Putamen (tissue), 1 donor: ENCODE measurements at regions not wholly inside any gene's neighbourhood (a gene's known extent, or its start where the extent isn't known, plus 50 kb on each side); places are given as distances from the start of the nearest gene placed in this dataset.

Experiments used
- DNase-seq: peaks from one replicate; pipeline ENCODE4 v3.0.0-alpha.2; 2016; ENCODE audit warnings: low spot score

DNA sequence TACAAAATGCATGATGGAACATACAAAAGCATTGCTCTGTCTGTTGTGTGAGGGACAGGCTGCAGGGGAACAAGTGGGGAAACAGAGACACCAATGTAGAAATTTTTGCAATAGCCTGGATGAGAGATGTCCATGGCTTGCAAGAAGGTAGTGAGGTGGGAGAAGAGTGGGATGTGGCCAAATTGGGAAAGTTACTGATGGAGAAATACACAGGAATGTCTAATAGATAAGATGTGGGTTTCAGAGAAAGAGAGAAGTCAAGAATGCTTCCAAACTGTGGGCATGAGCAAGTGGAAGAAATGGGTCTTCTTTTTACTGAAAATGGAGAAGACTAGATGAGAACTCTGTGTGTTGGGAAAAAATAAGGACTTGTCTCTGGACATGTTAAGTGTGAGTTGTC is 592.7 kb downstream of the TNS3 start:
- no peak for DNase-seq

- no peak for DNase-seq
These were observed 599.0 kb downstream of the TNS3 start for GRCh38 chr7:46982928-46983327.

- DNase-seq, result no peak
These were observed 602.5 kb downstream of the TNS3 start for GRCh38 chr7:46979439-46979838.

GRCh38 chr7:46975493-46975892 is 606.4 kb downstream of the TNS3 start:
- no peak for DNase-seq

DNA sequence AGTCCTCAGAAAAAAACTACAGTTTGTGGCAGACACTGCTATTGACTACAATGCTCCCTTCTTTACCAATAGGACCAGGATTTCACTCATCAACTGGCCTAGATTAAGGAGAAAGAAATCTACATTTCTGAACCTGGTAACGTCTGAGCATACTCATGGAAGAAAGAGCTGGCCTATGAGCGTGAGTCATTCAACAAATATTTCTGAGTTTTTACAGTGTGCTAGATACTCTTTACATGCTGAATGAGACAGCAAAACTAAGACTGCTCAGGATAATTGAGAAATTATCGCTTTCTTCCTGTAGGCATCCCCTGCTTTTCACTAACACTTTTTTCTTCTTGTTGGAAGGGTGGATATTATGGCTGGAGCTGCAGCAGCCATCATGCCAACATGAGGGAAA is 609.7 kb downstream of the TNS3 start:
- DNase-seq, result no peak

- no peak for DNase-seq
These were observed 611.4 kb downstream of the TNS3 start for GRCh38 chr7:46970476-46970875.

GRCh38 chr7:46970131-46970430 is 611.8 kb downstream of the TNS3 start:
- DNase-seq, result peak; percentile 7

- no peak for DNase-seq
These were observed 612.4 kb downstream of the TNS3 start for GRCh38 chr7:46969303-46970130.

DNA sequence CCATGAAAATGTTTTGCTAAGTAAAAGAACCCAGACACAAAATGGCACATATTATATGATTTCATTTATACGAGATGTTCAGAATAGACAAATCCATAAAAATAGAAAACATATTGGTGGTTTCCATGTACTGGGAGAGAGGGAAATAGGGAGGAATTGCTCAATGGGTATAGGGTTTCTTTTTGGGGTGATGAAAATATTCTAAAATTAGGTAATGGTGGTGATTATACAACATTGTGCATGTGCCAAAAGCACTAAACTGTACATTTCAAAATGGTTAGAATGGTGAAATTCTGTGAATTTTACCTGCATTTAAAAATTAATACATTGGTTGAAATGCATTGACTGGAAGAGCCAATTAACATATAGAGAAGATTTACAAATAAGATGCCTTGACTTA is 613.9 kb downstream of the TNS3 start:
- no peak for DNase-seq

DNA sequence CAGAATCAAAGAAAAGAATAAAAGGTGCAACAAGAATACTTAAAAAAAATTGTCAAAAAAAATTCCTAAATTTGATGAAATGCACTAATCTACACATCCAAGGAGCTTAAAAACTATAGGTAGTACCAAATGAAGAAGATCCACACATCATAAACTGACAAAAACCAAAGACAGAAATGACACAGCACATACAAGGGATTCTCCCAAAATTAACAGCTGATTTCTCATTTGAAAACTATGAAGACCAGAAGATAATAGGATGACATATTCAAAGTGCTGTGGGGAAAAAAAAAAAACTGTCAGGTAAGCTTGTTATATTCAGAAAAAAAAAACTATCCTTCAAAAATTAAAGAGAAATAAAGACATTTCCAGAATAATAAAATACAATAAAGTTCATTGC is 618.2 kb downstream of the TNS3 start:
- no peak for DNase-seq

DNA sequence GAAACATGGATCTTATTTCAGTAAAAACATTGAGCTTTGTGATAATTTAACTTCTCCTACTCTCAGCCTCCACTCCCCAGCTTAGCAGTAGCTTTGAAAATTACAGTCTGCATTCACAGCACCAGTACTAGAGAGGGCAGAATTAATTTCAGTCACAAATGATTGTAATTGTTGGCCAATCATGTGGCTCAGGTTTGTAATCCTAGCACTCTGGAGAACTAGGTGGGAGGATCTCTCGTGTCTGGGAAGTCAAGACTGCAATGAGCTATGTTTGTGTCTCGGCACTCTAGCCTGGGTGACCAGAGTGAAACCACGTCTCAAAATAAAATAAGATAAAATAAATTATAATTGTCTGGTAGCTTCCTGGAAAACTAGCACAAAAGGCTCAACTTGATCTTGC is 620.9 kb downstream of the TNS3 start:
- no peak for DNase-seq

DNA sequence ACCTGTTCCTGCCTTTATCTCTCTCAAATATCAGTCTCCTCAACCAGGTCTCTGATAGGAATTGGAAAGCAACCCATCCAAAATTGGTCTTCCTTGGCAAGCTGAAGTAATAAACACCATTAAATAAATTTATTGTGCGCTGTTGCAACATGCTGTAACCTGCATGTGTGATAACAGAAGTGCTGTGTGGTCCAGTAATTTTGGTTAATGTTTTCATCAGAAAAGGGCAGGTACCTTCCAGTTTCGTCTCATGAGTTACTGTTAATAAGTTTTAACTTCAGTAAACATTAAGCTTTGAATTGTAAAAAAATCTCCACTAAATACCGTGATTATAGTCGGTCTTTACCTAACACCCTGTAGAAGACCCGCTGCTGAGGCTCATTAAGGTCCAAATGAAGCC is 624.7 kb downstream of the TNS3 start:
- no peak for DNase-seq

- no peak for DNase-seq
These were observed 626.4 kb downstream of the TNS3 start for GRCh38 chr7:46955531-46955930.

- no peak for DNase-seq
These were observed 627.7 kb downstream of the TNS3 start for GRCh38 chr7:46954181-46954580.

DNA sequence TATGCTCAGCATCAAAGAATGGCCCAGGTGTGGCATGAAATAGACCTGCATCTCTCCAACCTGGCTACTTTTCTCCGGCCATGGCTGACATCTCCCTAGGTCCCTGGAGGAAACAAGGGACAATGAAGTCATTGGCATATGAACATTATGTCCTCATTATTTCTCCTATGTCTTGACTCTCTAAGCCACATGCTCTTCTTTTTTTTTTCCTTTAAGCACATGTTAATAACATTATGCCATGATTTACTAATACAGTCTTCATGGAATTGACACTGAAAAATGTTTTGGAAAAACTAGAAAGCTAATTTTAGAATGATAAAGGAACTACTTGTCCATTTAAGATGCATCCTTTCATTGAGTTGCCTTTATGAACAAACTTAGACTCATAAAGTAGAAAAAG is 628.9 kb downstream of the TNS3 start:
- no peak for DNase-seq

- no peak for DNase-seq
These were observed 632.5 kb downstream of the TNS3 start for GRCh38 chr7:46949270-46949931.

DNA sequence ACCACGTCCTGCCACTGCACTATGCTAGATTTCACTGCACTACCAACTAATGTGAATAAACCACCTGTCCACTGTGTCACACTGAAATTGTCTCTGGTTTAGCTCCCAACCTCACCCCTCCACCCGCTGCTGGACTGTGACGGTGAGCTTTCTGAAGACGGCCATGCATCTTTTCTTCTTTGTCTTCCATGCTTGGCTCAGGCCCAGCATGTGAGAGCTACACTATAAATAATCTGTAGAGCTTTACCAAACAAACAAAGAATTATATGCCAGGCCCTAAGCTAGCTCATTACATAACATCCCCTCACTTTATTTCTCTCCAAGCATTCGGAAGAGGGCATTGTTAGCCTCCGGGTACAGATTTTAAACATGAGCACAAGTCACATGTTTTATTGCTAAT is 633.2 kb downstream of the TNS3 start:
- DNase-seq, result no peak

- DNase-seq, result no peak
These were observed 636.6 kb downstream of the TNS3 start for GRCh38 chr7:46945328-46945727.

DNA sequence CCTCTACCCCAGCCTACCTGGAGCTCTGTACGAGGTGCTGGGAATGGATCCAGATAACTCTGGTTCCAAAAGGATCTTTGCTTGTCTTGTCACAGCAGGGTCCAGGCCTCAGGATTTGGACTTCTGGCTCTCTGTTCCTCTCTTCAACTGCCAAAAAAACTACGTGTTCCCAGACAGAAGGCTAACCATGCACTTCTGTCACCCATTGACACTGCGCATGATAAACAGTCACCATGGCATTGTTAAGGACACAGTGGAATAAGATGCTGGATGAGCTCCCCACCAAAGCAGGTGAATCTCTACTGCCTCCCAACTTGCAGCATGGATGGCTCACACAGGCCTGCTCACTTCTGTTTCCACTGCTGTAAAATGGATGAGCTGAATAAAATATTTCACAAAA is 637.9 kb downstream of the TNS3 start:
- DNase-seq, result no peak

DNA sequence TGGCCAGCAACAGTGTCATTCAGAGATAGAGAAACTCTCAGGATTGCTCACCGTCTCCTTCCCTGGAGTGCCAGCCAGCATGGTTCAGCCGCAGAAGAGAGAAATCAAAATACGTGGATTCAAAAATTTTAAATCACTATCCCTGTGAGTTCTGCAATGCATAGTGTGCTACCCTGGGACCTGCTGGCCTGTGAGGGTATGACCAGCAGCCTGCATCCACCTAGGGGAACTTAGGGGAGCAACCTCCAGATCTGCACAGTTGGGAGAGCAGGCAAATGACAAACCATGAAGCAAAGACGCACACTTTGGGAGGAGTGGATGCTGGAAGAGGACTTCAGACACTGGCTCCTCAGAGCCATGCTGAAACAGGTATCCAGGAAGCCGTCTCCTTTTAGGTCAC is 639.3 kb downstream of the TNS3 start:
- DNase-seq, result no peak

DNA sequence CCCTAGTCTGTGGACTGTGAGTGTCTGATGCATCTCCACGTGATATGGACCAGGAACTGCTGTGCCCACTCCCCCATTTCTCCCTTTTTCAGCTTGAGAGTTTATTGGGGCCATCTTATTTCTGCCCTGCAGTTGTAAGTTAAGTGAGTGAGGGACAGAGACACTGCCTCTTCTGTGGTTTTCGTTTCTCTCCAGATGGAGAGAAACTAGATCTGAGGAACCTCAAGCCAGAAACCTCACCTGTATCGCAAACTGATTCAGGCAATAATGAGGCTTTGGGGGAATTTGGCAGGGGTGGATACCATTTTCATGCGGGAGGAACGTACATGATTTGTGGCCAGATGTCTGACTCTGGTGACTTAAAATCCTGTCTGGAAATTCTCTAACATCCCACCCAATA is 641.7 kb downstream of the TNS3 start:
- DNase-seq, result no peak

DNA sequence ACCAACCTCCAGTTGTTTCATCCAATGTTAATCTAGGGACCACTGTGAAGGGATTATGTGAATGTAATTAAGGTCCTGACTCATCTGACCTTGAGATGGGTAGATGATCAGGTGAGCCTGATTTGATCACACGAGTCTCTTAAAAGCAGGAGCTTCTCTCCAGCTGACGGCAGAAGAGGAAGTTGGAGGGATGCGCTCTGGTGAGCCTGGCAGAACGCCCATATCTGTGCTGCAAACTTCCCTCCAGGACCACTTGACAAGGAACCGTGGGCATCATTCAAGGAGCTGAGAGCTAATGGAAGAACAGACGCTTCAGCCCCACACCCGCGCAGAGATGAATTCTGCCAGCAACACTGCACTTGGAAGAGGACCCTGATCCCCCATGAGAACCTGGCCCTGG is 642.4 kb downstream of the TNS3 start:
- no peak for DNase-seq

DNA sequence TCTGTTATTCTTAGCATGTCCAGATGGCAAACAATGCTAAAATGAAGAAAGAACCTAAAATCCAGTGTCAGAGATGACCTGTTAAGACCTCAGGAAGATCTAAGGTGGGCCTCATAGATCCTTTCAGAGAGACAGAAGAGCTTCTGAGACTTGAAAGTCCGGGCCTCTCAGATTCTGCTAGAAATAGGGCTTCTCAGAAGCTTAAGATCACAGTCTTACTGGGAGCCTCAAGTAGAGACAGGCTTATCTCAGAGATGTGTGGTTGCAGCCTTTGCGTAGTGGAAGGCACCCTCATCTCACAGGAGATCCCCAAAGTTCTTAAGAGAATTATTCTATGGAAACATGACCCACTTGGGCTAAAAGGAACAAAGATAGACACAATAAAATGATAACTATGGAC is 642.8 kb downstream of the TNS3 start:
- no peak for DNase-seq

- no peak for DNase-seq
These were observed 644.1 kb downstream of the TNS3 start for GRCh38 chr7:46937826-46938225.
